ENCODE measurements at regions not wholly inside any gene's neighbourhood (a gene's known extent, or its start where the extent isn't known, plus 50 kb on each side); places are given as distances from the start of the nearest gene placed in this dataset.
"Not testable (repeated sequence)": the region's sequence is repeated elsewhere in the genome, so short reads cannot be mapped to it uniquely, and the experiment has no call there.

DNA sequence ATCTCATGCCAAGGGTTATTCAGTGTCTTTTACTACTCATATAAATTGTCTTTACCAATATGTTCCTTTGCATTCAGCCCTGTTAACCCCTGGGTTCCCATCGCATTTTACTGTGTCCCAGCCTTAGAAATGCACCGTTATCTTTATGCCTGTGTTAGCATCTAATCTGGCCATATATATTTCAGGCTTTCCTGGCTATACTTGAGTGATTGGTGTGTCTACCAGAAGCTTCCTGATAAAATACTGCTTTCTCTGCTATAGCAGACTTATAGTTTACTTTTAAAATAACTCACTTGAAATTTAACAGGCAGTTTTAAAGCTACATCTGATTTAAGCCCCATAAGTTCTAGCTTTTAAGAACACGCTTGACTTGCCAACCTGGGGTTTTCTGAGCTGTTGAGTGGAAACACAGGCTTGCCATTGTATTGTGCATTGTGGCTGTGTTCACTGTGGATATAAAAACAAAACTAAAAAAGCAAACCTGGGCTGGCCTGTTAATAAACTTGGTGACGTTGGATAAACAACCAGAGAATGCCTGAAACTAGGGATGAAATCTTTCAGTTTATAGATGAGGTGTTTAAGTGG lies 185.3 kb upstream of the TAPT1 start:
- no peaks in the 10 kb centered on the region for H3F3A ChIP-seq (ENCODE audit: insufficient read depth, low read length)
- H3K4me3 ChIP-seq (ENCODE audit: low read length): no peak overlapping the region
- TF ChIP-seq EZH2phosphoT487 (IDR thresholded peaks at IDR 0.05; ENCODE audit: low read length): no peak
- no peaks in the 10 kb centered on the region for H4K20me1 ChIP-seq (ENCODE audit: insufficient read depth, low read length)
- H3K36me3 ChIP-seq (replicated peaks; ENCODE audit: insufficient read depth, low read length): no peaks in the 10 kb centered on the region
- no peaks in the 10 kb centered on the region for H3K79me2 ChIP-seq (ENCODE audit: low read length)
- no peaks in the 10 kb centered on the region for H3K9me3 ChIP-seq (replicated peaks; ENCODE audit: insufficient read depth, low read length)
- no peak overlapping the region for H2AFZ ChIP-seq (ENCODE audit: low read length)
- no peak overlapping the region for H3K27ac ChIP-seq (ENCODE audit: low read length)
- H3K9ac ChIP-seq (ENCODE audit: low read length): no peak overlapping the region
- H3K9me2 ChIP-seq (replicated peaks; ENCODE audit: insufficient read depth, low read length): no peaks in the 10 kb centered on the region
- no peaks in the 10 kb centered on the region for H3K4me1 ChIP-seq (ENCODE audit: low read length)
- no peaks in the 10 kb centered on the region for H3K27me3 ChIP-seq (replicated peaks; ENCODE audit: insufficient read depth, low read length)
- DNase-seq: no peak
- no peak overlapping the region for H3K4me2 ChIP-seq (ENCODE audit: low read depth, low read length)

DNA sequence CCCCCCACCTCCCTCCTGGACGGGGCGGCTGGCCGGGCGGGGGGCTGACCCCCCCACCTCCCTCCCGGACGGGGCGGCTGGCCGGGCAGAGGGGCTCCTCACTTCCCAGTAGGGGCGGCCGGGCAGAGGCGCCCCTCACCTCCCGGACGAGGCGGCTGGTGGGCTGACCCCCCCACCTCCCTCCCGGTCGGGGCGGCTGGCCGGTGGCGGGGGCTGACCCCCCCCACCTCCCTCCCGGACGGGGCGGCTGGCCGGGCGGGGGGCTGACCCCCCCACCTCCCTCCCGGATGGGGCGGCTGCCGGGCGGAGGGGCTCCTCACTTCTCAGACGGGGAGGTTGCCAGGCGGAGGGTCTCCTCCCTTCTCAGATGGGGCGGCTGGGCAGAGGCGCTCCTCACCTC lies 166.9 kb upstream of the TAPT1 start:
- not testable (repeated sequence) for H3K4me3 ChIP-seq (ENCODE audit: low read length); H3K36me3 ChIP-seq (replicated peaks; ENCODE audit: insufficient read depth, low read length); H3K9me3 ChIP-seq (replicated peaks; ENCODE audit: insufficient read depth, low read length); H3K79me2 ChIP-seq (ENCODE audit: low read length); H2AFZ ChIP-seq (ENCODE audit: low read length); H3K4me2 ChIP-seq (ENCODE audit: low read depth, low read length); H3F3A ChIP-seq (ENCODE audit: insufficient read depth, low read length); H3K27ac ChIP-seq (ENCODE audit: low read length); H3K4me1 ChIP-seq (ENCODE audit: low read length); DNase-seq; H3K9ac ChIP-seq (ENCODE audit: low read length); H4K20me1 ChIP-seq (ENCODE audit: insufficient read depth, low read length); H3K9me2 ChIP-seq (replicated peaks; ENCODE audit: insufficient read depth, low read length); H3K27me3 ChIP-seq (replicated peaks; ENCODE audit: insufficient read depth, low read length)

DNA sequence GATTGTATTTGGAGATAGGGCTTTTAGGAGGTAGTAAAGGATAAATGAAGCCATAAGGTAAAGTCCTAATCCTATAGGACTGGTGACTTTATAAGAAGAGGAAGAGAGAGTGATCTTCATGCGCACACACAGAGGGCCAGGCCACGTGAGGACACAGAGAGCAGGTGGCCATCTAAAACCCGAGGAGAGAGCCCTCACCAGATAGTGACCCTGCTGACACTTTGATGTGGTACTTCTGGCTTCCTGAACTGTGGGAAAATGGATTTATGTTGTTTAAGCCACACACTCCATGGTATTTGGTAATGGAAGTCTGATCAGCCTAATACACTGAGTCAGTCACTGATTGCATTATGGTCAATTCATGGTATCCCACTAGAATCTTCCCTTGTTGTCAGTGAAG lies 164.9 kb upstream of the TAPT1 start:
- Histone ChIP-seq H3K36me3 (replicated peaks; ENCODE audit: insufficient read depth, low read length) (no peaks in the 10 kb centered on the region), H3K27me3 (replicated peaks; ENCODE audit: insufficient read depth, low read length) (no peaks in the 10 kb centered on the region), H3K4me2 (ENCODE audit: low read depth, low read length) (no peak overlapping the region), H3K9me3 (replicated peaks; ENCODE audit: insufficient read depth, low read length) (no peaks in the 10 kb centered on the region), H3K27ac (ENCODE audit: low read length) (no peak overlapping the region), H3K79me2 (ENCODE audit: low read length) (no peaks in the 10 kb centered on the region), H3K4me3 (ENCODE audit: low read length) (no peak overlapping the region), H3F3A (ENCODE audit: insufficient read depth, low read length) (no peaks in the 10 kb centered on the region), H4K20me1 (ENCODE audit: insufficient read depth, low read length) (no peaks in the 10 kb centered on the region), H3K9me2 (replicated peaks; ENCODE audit: insufficient read depth, low read length) (no peaks in the 10 kb centered on the region), H3K4me1 (ENCODE audit: low read length) (no peaks in the 10 kb centered on the region), H2AFZ (ENCODE audit: low read length) (no peak overlapping the region), H3K9ac (ENCODE audit: low read length) (no peak overlapping the region)
- DNase-seq: no peak
- TF ChIP-seq EZH2 (optimal IDR thresholded peaks at IDR 0.05; ENCODE audit: low read depth, low read length): no peak
- no peak for TF ChIP-seq EZH2phosphoT487 (IDR thresholded peaks at IDR 0.05; ENCODE audit: low read length)
- TF ChIP-seq, protein P1, sequence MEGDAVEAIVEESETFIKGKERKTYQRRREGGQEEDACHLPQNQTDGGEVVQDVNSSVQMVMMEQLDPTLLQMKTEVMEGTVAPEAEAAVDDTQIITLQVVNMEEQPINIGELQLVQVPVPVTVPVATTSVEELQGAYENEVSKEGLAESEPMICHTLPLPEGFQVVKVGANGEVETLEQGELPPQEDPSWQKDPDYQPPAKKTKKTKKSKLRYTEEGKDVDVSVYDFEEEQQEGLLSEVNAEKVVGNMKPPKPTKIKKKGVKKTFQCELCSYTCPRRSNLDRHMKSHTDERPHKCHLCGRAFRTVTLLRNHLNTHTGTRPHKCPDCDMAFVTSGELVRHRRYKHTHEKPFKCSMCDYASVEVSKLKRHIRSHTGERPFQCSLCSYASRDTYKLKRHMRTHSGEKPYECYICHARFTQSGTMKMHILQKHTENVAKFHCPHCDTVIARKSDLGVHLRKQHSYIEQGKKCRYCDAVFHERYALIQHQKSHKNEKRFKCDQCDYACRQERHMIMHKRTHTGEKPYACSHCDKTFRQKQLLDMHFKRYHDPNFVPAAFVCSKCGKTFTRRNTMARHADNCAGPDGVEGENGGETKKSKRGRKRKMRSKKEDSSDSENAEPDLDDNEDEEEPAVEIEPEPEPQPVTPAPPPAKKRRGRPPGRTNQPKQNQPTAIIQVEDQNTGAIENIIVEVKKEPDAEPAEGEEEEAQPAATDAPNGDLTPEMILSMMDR (IDR thresholded peaks at IDR 0.05; ENCODE audit: low read length): no peak

DNA sequence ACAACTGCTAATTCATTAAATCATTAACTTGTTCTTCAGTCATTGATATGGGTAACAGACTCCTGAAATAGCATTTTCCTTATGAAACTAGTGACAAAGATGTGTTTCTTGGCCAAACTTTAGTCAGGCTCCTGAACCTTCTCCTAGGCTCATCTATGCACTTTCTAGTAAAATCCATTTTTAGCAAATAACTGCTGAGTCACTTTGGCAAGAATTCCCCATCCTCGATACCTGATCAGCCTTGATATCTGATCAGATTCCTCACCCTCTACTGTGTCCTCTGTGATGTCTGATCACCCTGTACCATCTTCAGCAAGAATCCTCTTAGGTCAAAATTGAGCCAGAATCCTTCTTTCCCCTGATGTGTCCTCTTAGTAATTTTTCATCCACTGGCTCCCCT lies 161.2 kb upstream of the TAPT1 start:
- Histone ChIP-seq H3K9me2 (replicated peaks; ENCODE audit: insufficient read depth, low read length) (no peaks in the 10 kb centered on the region), H3K9me3 (replicated peaks; ENCODE audit: insufficient read depth, low read length) (no peaks in the 10 kb centered on the region), H3K79me2 (ENCODE audit: low read length) (no peaks in the 10 kb centered on the region), H2AFZ (ENCODE audit: low read length) (no peak overlapping the region), H3K9ac (ENCODE audit: low read length) (no peak overlapping the region), H3K36me3 (replicated peaks; ENCODE audit: insufficient read depth, low read length) (no peaks in the 10 kb centered on the region), H3F3A (ENCODE audit: insufficient read depth, low read length) (no peaks in the 10 kb centered on the region), H3K27me3 (replicated peaks; ENCODE audit: insufficient read depth, low read length) (no peaks in the 10 kb centered on the region), H4K20me1 (ENCODE audit: insufficient read depth, low read length) (no peaks in the 10 kb centered on the region), H3K4me1 (ENCODE audit: low read length) (no peaks in the 10 kb centered on the region), H3K27ac (ENCODE audit: low read length) (no peak overlapping the region), H3K4me2 (ENCODE audit: low read depth, low read length) (no peak overlapping the region), H3K4me3 (ENCODE audit: low read length) (no peak overlapping the region)
- TF ChIP-seq EZH2phosphoT487 (IDR thresholded peaks at IDR 0.05; ENCODE audit: low read length) (no peak), EZH2 (optimal IDR thresholded peaks at IDR 0.05; ENCODE audit: low read depth, low read length) (no peak)
- TF ChIP-seq, protein P1 (IDR thresholded peaks at IDR 0.05; ENCODE audit: low read length): no peak
- DNase-seq: no peak

All from MM.1S (cell line).